ENCODE measurements at regions not wholly inside any gene's neighbourhood (a gene's known extent, or its start where the extent isn't known, plus 50 kb on each side); places are given as distances from the start of the nearest gene placed in this dataset.

DNA sequence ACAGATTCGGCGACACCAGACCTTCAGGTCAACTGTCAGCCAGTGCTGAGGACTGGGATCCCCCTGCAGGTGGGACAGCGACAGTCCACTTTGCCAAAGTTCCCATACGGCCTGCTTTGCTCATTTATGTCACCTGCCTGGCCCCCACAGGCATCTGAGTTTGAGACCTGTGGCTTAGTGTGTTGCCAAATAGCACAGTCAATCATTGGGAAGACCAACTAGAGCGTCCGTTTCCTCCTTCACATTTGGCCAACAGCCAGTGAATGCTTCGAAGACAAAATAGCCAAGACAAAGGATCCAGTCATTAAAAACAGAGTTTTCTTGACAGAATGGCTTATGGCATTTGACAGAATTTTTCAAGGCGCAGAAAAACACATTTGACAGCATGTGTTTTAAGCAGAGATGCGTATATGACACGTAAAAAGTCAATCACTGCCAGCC, 113.8 kb downstream of the ABCC12 start:
- TF ChIP-seq, protein P1, sequence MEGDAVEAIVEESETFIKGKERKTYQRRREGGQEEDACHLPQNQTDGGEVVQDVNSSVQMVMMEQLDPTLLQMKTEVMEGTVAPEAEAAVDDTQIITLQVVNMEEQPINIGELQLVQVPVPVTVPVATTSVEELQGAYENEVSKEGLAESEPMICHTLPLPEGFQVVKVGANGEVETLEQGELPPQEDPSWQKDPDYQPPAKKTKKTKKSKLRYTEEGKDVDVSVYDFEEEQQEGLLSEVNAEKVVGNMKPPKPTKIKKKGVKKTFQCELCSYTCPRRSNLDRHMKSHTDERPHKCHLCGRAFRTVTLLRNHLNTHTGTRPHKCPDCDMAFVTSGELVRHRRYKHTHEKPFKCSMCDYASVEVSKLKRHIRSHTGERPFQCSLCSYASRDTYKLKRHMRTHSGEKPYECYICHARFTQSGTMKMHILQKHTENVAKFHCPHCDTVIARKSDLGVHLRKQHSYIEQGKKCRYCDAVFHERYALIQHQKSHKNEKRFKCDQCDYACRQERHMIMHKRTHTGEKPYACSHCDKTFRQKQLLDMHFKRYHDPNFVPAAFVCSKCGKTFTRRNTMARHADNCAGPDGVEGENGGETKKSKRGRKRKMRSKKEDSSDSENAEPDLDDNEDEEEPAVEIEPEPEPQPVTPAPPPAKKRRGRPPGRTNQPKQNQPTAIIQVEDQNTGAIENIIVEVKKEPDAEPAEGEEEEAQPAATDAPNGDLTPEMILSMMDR (IDR thresholded peaks at IDR 0.05), result no peak
- TF ChIP-seq POLR2A (IDR thresholded peaks at IDR 0.05), result no peak
